ENCODE measurements at regions not wholly inside any gene's neighbourhood (a gene's known extent, or its start where the extent isn't known, plus 50 kb on each side); places are given as distances from the start of the nearest gene placed in this dataset.

DNA sequence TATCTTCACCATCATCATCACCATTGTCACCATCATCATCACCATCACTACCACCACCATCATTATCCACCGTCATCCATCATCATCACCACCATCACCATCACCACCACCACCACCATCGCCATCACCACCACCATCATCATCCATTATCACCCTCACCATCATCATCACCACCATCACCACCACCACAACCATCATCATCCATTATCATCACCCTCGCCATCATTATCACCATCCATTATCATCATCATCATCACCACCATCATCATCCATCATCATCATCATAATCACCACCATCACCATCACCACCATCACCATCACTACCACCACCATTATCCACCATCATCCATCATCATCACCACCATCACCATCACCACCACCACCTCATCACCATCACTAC is 95.6 kb downstream of the C16orf95 start:
- Histone ChIP-seq H3K27me3 (ENCODE audit: control insufficient read depth in 2 of 2, insufficient read depth in 2 of 2, low read length in 2 of 2) (no peaks in the 10 kb centered on the region), H3K36me3 (ENCODE audit: control insufficient read depth in 2 of 2, insufficient read depth in 2 of 2, low read length in 2 of 2) (no peaks in the 10 kb centered on the region), H3K4me1 (ENCODE audit: control insufficient read depth in 2 of 2, insufficient read depth in 2 of 2, low read length in 2 of 2) (no peaks in the 10 kb centered on the region), H3K27ac (ENCODE audit: low read depth in 2 of 2, low read length in 2 of 2) (no peak overlapping the region), H3K9me3 (ENCODE audit: control insufficient read depth in 2 of 2, low read length in 2 of 2) (no peaks in the 10 kb centered on the region), H3K9ac (ENCODE audit: low read depth in 1 of 2, low read length in 2 of 2) (no peak overlapping the region), H3K4me3 (ENCODE audit: low read length in 2 of 2) (no peak overlapping the region)

DNA sequence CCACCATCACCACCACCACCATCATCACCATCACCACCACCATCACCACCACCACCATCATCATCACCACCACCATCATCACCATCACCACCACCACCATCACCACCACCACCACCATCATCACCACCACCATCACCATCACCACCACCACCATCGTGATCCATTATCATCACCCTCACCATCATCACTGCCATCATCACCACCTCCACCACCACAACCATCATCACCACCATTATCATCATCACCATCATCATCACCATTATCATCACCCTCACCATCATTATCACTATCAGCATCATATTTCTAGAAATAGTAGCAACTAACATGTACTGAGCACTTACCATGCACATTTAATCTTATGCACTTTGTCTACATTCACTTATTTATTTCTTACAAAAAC is 94.9 kb downstream of the C16orf95 start:
- H3K27ac ChIP-seq (ENCODE audit: low read depth in 2 of 2, low read length in 2 of 2), result no peak overlapping the region
- no peaks in the 10 kb centered on the region for H3K9me3 ChIP-seq (ENCODE audit: control insufficient read depth in 2 of 2, low read length in 2 of 2)
- H3K4me1 ChIP-seq (ENCODE audit: control insufficient read depth in 2 of 2, insufficient read depth in 2 of 2, low read length in 2 of 2), result no peaks in the 10 kb centered on the region

DNA sequence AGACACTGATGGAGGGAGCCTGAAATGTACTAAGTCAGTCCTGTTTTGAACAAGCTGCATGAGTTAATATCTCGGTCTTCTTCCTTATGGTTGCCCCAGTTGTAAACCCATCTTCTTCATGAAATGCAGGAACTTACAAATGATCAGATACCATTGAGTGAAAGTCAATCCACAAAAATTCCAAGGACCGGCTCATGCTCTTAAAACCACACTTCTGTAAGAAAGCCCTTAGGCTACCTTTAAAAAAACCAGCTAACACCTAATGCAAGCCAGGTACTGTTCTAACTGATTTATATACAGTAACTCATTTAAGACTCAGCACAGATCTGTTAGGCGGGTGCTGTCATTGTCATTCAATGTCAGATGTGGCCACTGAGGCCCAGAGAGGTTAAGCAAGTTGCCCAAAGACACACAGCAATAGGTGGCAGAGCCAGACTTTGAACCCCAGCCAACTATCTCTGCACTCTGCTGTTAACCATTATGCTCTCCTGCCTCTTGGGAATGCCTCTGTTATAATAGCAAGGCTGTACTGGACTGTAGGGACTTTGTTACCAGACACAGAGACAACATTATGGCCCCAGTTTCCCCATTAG is 93.4 kb downstream of the C16orf95 start:
- Histone ChIP-seq H3K27me3 (ENCODE audit: control insufficient read depth in 2 of 2, insufficient read depth in 2 of 2, low read length in 2 of 2) (no peaks in the 10 kb centered on the region), H3K4me3 (ENCODE audit: low read length in 2 of 2) (no peak overlapping the region), H3K27ac (ENCODE audit: low read depth in 2 of 2, low read length in 2 of 2) (no peak overlapping the region), H3K4me1 (ENCODE audit: control insufficient read depth in 2 of 2, insufficient read depth in 2 of 2, low read length in 2 of 2) (no peaks in the 10 kb centered on the region), H3K36me3 (ENCODE audit: control insufficient read depth in 2 of 2, insufficient read depth in 2 of 2, low read length in 2 of 2) (no peaks in the 10 kb centered on the region), H3K9ac (ENCODE audit: low read depth in 1 of 2, low read length in 2 of 2) (no peak overlapping the region), H3K9me3 (ENCODE audit: control insufficient read depth in 2 of 2, low read length in 2 of 2) (no peaks in the 10 kb centered on the region)

More for the DNA sequence above, 94.9 kb downstream of the C16orf95 start:
- no peaks in the 10 kb centered on the region for H3K36me3 ChIP-seq (ENCODE audit: control insufficient read depth in 2 of 2, insufficient read depth in 2 of 2, low read length in 2 of 2)
- no peak overlapping the region for H3K9ac ChIP-seq (ENCODE audit: low read depth in 1 of 2, low read length in 2 of 2)
- H3K4me3 ChIP-seq (ENCODE audit: low read length in 2 of 2), result no peak overlapping the region
- no peaks in the 10 kb centered on the region for H3K27me3 ChIP-seq (ENCODE audit: control insufficient read depth in 2 of 2, insufficient read depth in 2 of 2, low read length in 2 of 2)

DNA sequence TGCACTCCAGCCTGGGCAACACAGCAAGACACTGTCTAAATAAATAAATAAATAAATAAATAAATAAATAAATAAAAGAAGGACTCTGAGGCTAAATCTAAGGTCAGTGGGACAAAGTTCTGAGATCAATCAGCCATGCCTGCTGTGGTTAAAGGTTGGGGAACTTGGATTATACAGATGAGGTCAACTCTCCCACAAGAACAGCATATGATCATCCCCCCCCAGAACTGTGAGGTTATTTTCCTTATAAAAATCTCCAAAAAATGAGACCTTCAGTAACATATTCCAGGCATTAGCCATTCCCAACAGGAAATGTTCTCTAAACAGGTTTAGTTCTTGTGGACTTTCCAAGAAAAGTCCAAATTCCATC is 90.3 kb downstream of the C16orf95 start:
- Histone ChIP-seq H3K9ac (ENCODE audit: low read depth in 1 of 2, low read length in 2 of 2) (no peak overlapping the region), H3K27ac (ENCODE audit: low read depth in 2 of 2, low read length in 2 of 2) (no peak overlapping the region), H3K27me3 (ENCODE audit: control insufficient read depth in 2 of 2, insufficient read depth in 2 of 2, low read length in 2 of 2) (no peaks in the 10 kb centered on the region), H3K36me3 (ENCODE audit: control insufficient read depth in 2 of 2, insufficient read depth in 2 of 2, low read length in 2 of 2) (no peaks in the 10 kb centered on the region), H3K4me1 (ENCODE audit: control insufficient read depth in 2 of 2, insufficient read depth in 2 of 2, low read length in 2 of 2) (no peaks in the 10 kb centered on the region), H3K9me3 (ENCODE audit: control insufficient read depth in 2 of 2, low read length in 2 of 2) (peaks cover 0 to under 1% of the 10 kb centered on the region in 2 donors), H3K4me3 (ENCODE audit: low read length in 2 of 2) (no peak overlapping the region)

DNA sequence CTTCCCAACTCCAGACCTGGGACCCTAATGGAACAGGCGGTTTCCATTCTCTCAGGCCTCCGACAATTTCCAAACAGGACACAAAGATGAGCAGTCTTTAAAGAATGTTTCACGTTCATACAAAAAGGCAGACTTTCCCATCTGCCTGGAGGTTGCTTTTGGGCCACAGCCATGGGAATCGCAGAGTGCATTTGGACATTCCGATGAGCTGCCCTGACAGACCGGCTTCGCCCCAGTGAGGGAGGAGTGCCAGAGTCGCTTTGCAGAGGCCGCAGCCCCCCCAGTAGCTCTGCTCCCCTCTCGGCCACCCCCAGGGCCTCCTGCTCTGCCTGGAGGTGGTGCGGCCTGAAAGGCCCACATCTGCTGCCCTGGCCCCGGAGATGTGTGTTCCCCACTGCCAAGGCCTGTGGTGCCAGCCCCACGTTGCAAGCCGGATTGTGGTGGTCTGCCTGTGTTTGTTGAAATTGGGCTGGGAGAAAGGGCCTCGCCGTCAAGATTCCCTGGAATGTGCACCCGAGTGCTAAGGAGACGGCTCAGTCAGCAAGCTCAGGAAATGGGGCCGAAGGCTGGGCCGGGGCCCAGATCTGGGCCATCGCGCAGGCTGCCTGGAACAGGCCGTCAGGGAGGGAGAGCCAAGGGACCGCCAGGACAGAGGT is 89.8 kb downstream of the C16orf95 start:
- Histone ChIP-seq H3K4me3 (ENCODE audit: low read length in 2 of 2) (no peak overlapping the region), H3K27me3 (ENCODE audit: control insufficient read depth in 2 of 2, insufficient read depth in 2 of 2, low read length in 2 of 2) (no peaks in the 10 kb centered on the region), H3K36me3 (ENCODE audit: control insufficient read depth in 2 of 2, insufficient read depth in 2 of 2, low read length in 2 of 2) (no peaks in the 10 kb centered on the region), H3K4me1 (ENCODE audit: control insufficient read depth in 2 of 2, insufficient read depth in 2 of 2, low read length in 2 of 2) (no peaks in the 10 kb centered on the region), H3K27ac (ENCODE audit: low read depth in 2 of 2, low read length in 2 of 2) (no peak overlapping the region), H3K9me3 (ENCODE audit: control insufficient read depth in 2 of 2, low read length in 2 of 2) (peaks cover 0 to 4% of the 10 kb centered on the region in 2 donors), H3K9ac (ENCODE audit: low read depth in 1 of 2, low read length in 2 of 2) (no peak overlapping the region)

DNA sequence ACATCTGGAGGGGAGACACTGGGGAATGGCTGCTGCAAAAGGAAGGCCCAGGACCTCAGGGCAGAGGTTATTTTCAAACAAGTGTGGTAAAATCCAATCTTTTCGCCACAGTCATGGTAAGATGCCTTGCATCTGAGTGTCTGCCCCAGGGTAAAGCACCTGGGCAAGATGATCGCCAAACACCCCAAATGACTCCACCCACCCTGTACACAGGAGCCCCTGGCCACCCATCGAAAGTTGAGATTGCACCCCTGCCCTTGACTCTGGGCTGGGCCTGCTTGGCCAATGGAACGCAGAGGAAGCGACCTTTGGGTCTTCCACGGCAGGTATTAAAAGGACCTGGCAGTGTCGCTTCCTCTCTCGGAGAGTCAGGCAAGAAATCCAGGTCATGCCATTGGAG is 88.8 kb downstream of the C16orf95 start:
- Histone ChIP-seq H3K27ac (ENCODE audit: low read depth in 2 of 2, low read length in 2 of 2) (no peak overlapping the region), H3K9me3 (ENCODE audit: control insufficient read depth in 2 of 2, low read length in 2 of 2) (peaks cover 0 to 4% of the 10 kb centered on the region in 2 donors), H3K4me1 (ENCODE audit: control insufficient read depth in 2 of 2, insufficient read depth in 2 of 2, low read length in 2 of 2) (no peaks in the 10 kb centered on the region), H3K9ac (ENCODE audit: low read depth in 1 of 2, low read length in 2 of 2) (no peak overlapping the region), H3K27me3 (ENCODE audit: control insufficient read depth in 2 of 2, insufficient read depth in 2 of 2, low read length in 2 of 2) (no peaks in the 10 kb centered on the region), H3K36me3 (ENCODE audit: control insufficient read depth in 2 of 2, insufficient read depth in 2 of 2, low read length in 2 of 2) (no peaks in the 10 kb centered on the region), H3K4me3 (ENCODE audit: low read length in 2 of 2) (no peak overlapping the region)

DNA sequence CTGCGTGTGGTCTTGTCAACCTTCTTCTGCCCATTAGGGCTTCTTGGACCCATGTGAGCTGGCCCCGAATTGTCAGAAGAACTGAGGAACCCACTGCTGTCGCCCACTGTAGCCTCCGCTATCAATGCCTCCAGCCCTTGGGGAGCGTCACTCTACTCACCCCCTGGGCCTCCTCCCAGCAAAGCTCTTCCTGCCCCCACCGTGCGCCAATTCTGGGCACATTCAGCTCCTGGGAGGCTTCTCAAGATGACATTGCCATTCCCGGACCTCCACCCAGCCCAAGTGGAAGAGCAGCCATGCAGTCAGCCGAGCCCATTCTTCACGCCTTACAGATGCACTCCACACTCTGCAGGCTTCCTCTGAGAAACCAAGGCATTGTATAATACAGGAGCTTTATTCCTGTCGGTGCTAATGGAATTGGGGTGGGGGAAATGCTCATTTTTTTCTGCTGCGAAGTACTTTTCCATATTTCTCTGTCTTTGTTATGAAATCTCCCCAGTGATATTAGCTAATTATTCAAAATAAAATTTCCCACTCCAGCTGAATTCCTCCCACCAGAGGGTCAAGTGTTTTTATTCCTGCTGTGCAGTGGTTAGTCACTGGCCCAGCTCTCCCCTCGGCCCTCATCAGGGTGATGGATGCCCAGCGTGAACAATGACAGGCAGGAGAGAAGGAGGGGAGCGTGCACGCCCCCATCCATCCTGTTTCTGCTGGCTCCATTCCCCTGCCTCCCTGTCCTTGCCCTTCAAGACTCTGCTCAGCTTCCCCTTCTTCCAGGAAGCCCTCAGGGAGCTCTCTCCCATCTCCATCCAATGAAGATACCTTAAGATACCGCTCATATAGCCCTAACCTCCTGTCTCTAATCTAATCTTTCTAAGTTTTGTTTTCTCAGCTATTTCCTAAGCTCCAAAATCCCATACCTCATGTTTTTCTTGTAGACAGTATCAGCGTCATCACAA is 87.7 kb downstream of the C16orf95 start:
- Histone ChIP-seq H3K9me3 (ENCODE audit: control insufficient read depth in 2 of 2, low read length in 2 of 2) (peaks cover 0 to 4% of the 10 kb centered on the region in 2 donors), H3K4me1 (ENCODE audit: control insufficient read depth in 2 of 2, insufficient read depth in 2 of 2, low read length in 2 of 2) (no peaks in the 10 kb centered on the region), H3K36me3 (ENCODE audit: control insufficient read depth in 2 of 2, insufficient read depth in 2 of 2, low read length in 2 of 2) (no peaks in the 10 kb centered on the region), H3K4me3 (ENCODE audit: low read length in 2 of 2) (no peak overlapping the region), H3K27ac (ENCODE audit: low read depth in 2 of 2, low read length in 2 of 2) (no peak overlapping the region), H3K27me3 (ENCODE audit: control insufficient read depth in 2 of 2, insufficient read depth in 2 of 2, low read length in 2 of 2) (no peaks in the 10 kb centered on the region), H3K9ac (ENCODE audit: low read depth in 1 of 2, low read length in 2 of 2) (no peak overlapping the region)

DNA sequence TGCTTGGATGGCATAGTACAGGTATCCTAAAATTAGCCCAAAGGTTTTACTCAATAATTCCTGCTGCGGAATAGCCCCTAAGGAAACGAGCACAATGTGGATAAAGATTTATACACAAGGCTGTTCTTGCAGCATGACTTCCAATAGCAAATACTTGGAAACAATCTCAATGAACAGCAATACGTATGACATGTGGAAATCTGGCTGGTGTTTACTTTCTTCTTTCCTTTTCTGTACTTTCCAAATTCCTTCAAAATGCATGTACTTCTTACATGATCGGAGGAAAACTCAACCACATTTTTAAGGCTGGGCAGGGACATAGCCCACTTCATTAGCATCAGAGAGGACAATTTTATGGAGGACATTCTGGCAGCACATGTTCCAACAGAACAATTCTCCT is 86.6 kb downstream of the C16orf95 start:
- Histone ChIP-seq H3K4me3 (ENCODE audit: low read length in 2 of 2) (no peak overlapping the region), H3K36me3 (ENCODE audit: control insufficient read depth in 2 of 2, insufficient read depth in 2 of 2, low read length in 2 of 2) (no peaks in the 10 kb centered on the region), H3K9me3 (ENCODE audit: control insufficient read depth in 2 of 2, low read length in 2 of 2) (peaks cover 0 to 4% of the 10 kb centered on the region in 2 donors), H3K27me3 (ENCODE audit: control insufficient read depth in 2 of 2, insufficient read depth in 2 of 2, low read length in 2 of 2) (no peaks in the 10 kb centered on the region), H3K9ac (ENCODE audit: low read depth in 1 of 2, low read length in 2 of 2) (no peak overlapping the region), H3K4me1 (ENCODE audit: control insufficient read depth in 2 of 2, insufficient read depth in 2 of 2, low read length in 2 of 2) (no peaks in the 10 kb centered on the region), H3K27ac (ENCODE audit: low read depth in 2 of 2, low read length in 2 of 2) (no peak overlapping the region)

DNA sequence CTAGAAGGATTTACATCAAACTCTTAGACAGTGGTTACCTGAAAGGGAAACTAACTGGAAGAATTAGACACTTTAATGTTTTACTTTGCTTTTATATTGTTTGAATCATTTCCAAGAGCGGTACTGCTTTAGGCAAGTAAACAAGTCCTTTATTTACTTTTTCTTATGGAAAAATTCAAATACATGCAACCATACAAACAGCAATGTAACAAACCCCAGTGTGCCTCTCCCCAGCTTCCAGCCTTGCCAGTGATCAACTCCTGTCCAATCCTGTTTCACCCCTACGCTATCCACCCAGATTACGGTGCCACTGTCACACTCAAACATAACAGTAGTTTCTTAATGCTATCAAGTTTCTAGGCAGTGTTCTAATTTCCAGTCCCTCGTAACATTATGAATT is 85.9 kb downstream of the C16orf95 start:
- H3K36me3 ChIP-seq (ENCODE audit: control insufficient read depth in 2 of 2, insufficient read depth in 2 of 2, low read length in 2 of 2), result no peaks in the 10 kb centered on the region
- H3K4me1 ChIP-seq (ENCODE audit: control insufficient read depth in 2 of 2, insufficient read depth in 2 of 2, low read length in 2 of 2), result no peaks in the 10 kb centered on the region
- no peak overlapping the region for H3K27ac ChIP-seq (ENCODE audit: low read depth in 2 of 2, low read length in 2 of 2)
- H3K4me3 ChIP-seq (ENCODE audit: low read length in 2 of 2), result no peak overlapping the region
- H3K9ac ChIP-seq (ENCODE audit: low read depth in 1 of 2, low read length in 2 of 2), result no peak overlapping the region
- peaks cover 0 to 4% of the 10 kb centered on the region in 2 donors for H3K9me3 ChIP-seq (ENCODE audit: control insufficient read depth in 2 of 2, low read length in 2 of 2)
- H3K27me3 ChIP-seq (ENCODE audit: control insufficient read depth in 2 of 2, insufficient read depth in 2 of 2, low read length in 2 of 2), result no peaks in the 10 kb centered on the region

DNA sequence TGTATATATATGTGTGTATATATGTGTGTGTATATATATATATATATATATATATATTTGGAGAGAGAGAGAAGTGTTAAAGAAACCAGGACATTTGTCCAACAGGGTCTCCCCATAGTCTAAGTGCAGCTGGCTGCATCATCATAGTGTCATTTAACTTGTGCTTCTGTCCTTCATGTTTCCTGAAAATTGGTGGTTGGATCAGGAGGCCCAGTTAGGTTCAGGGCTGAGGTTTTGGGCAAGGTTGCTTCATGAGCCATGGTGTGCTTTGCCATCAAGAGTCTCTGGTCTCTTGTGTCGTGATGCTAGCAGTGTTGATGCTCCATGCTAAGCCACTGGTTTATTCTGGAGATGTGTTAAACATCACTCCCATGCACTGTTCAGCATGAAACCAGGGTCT is 85.3 kb downstream of the C16orf95 start:
- H3K9me3 ChIP-seq (ENCODE audit: control insufficient read depth in 2 of 2, low read length in 2 of 2), result peaks cover 0 to 4% of the 10 kb centered on the region in 2 donors
- H3K4me3 ChIP-seq (ENCODE audit: low read length in 2 of 2), result no peak overlapping the region
- no peak overlapping the region for H3K9ac ChIP-seq (ENCODE audit: low read depth in 1 of 2, low read length in 2 of 2)
- H3K27me3 ChIP-seq (ENCODE audit: control insufficient read depth in 2 of 2, insufficient read depth in 2 of 2, low read length in 2 of 2), result no peaks in the 10 kb centered on the region
- H3K27ac ChIP-seq (ENCODE audit: low read depth in 2 of 2, low read length in 2 of 2), result no peak overlapping the region
- no peaks in the 10 kb centered on the region for H3K36me3 ChIP-seq (ENCODE audit: control insufficient read depth in 2 of 2, insufficient read depth in 2 of 2, low read length in 2 of 2)
- no peaks in the 10 kb centered on the region for H3K4me1 ChIP-seq (ENCODE audit: control insufficient read depth in 2 of 2, insufficient read depth in 2 of 2, low read length in 2 of 2)
